IPS DF 19.7 (cell line): ENCODE measurements at regions not wholly inside any gene's neighbourhood (a gene's known extent, or its start where the extent isn't known, plus 50 kb on each side); places are given as distances from the start of the nearest gene placed in this dataset.
"Not testable (repeated sequence)": the region's sequence is repeated elsewhere in the genome, so short reads cannot be mapped to it uniquely, and the experiment has no call there.

Experiments
- DNase-seq: peaks from one replicate; pipeline ENCODE4 v3.0.0-alpha.2; 2013; ENCODE audit warnings: low read depth, low spot score

DNA sequence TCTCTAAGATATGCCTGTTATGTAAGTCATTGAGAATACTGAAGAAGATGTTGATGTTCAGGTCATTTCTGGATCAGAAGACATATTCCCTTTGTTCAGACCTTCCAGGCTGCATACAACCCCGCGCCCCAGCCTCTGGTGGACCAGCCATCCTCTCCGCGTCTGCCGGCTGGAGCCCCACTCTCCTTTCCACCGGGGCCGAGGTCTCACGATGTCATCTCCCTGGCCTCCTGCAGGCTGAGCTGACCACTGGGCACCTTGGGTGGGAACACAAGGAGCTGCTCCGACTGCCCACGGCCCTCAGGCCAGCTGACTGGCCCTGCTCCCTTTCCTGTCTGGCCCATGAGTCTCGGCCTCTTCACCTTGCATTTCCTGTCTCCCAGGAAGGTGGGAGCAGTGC is 124.6 kb downstream of the SHANK2 start:
- no peak for DNase-seq

DNA sequence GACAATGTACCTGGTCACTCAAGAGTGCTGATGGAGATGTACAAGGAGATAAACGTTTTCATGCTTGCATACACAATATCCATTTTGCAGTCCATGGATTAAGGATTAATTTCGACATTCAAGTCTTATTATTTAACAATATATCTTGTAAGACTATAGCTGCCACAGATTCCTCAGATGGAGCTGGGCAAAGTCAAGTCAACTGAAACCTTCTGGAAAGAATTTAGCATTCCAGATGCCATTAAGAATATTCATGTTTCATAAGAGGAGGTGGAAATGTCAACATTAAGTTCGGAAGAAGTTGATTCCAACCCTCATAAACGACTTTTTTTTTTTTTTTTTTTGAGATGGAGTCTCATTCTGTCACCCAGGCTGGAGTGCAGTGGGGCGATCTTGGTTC is 126.0 kb downstream of the SHANK2 start:
- not testable (repeated sequence) for DNase-seq

DNA sequence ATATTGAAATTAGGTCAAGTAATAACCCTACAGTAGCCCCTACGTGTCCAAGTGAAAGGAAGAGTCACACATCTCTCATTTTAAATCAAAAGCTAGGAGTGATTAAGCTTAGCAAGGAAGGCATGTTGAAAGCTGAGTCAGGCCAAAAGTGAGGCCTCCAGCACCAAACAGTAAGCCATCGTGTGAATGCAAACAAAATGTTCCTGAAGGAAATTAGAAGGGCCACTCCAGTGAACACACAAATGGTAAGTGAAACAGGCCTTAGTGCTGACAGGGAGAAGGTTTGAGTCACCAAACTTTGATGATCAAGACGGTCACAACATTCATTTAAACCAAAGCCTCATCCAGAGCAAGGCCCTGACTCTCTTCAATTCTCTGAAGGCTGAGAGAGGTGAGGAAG is 127.2 kb downstream of the SHANK2 start:
- DNase-seq = no peak

DNA sequence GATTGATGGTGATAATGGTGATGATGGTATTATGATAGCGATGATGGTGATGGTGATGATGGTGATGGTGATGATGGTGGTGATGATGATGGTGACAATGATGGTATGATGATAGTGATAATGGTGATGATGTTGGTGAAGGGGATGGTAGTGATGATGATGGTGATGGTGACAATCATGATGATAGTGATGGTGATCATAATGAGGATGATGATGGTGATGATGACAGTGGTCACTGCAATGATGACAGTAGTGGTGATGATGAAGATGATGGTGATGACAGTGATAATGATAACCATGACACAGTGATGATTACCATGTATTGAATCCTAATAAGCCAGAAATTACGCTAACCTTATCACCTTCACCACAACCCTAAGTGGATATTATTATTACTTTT is 128.2 kb downstream of the SHANK2 start:
- no peak for DNase-seq

DNA sequence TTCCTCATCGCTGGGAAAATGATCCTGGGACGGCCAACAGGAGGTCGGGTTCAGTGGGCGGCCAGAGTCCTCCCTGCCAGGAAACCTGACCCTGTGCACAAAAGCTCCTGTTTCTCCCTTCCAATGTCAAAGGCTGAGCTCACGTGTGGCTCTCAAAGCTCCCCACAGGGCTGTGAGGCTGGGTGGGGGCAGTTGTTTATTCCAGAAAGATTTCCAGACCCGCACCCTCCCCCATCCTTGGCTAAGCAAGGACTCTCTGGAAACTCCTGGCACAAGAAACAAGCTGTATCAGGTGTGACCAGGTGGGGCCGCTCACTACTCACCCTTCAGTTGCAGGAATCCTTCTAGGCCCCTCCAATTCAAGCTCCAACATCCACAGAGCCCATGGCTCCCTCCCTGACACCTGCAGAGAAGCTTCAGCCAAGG is 131.9 kb downstream of the SHANK2 start:
- DNase-seq = peak; percentile 77

DNA sequence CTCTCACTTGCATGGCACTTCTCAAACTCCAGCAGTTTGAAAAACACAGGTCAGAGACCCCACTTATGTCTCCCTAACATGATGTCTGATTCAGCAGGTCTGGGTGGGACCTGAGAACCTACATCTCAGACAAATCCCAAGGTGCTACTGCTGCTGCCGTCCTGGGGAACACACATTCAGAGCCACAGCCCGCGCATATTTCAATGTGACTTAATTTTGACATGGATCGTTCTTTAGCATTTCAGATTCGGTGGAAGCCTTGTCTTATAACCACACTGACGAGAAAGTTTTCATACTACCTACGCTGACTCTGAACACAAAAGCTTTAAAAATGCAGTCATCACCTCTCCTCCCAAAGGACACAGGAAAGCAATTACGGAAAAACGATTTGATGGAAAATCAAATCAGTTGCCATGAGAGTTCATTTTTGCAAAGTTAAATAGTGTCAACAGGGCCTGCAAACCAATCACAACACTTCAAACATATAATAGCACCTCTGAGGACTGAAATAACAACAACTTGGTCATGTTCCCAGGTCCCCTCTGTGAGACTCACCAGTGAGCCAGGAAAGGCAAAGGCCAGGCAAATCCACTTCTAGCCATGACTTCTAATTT is 132.6 kb downstream of the SHANK2 start:
- no peak for DNase-seq

DNA sequence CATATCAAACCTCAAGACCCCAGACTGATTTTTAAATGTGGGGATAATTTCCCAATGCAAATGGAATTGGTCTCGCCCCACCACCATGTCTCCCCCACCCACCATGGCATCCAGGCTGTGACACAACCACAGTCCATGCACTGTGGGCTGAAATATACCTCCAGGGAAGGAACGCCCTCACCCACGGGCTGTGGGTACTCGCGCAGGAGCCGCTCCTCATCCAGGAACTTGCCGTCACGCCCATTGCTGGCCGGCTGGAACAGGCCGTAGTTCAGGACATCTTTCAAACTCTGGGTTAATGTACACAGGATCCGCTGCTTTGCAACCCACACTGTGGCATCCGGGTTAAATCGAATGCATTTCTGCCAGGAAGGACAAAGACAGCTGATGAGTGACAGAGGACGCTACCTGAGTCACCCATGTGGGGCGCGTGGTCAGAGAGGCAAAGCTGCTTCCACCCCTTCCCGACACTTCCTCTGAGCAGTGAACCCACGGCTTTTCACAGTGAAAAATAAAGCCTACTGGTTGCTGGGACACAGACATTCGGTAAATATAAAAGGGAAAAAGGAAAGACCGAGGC is 133.6 kb downstream of the SHANK2 start:
- no peak for DNase-seq

DNA sequence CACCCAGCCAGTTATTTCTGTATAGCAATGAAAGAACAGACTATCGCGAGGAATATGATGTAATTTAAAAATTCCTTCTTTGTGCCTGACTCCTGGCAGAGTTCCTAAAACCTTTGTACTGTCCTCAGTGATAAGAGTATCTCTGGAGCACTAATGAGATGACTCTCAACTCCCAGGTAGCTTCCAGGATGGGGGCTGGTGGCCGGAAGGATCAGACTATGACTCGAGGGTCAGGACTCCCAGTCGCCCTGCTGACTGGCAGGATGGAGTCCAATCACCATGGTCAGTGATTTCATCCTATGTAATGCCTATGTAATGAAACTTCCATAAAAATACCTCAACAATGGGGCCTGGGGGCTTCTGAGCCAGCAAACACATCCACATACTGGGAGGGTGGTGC is 135.1 kb downstream of the SHANK2 start:
- DNase-seq = no peak

DNA sequence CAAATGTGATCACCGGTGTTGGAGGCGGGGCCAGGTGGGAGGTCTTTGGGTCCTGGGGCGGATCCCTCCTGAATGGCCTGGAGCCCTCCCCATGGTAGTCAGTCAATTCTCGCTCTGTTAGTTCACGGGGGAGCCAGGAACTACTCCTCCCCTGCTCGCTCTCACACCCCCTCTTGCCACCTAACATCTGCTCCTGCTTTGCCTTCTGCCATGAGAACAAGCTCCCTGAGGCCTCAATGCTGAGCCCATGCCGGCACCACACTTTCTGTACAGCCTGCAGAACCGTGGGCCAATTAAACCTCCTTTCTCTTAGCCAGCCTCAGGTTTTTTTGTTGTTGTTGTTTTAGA is 135.7 kb downstream of the SHANK2 start:
- no peak for DNase-seq

DNA sequence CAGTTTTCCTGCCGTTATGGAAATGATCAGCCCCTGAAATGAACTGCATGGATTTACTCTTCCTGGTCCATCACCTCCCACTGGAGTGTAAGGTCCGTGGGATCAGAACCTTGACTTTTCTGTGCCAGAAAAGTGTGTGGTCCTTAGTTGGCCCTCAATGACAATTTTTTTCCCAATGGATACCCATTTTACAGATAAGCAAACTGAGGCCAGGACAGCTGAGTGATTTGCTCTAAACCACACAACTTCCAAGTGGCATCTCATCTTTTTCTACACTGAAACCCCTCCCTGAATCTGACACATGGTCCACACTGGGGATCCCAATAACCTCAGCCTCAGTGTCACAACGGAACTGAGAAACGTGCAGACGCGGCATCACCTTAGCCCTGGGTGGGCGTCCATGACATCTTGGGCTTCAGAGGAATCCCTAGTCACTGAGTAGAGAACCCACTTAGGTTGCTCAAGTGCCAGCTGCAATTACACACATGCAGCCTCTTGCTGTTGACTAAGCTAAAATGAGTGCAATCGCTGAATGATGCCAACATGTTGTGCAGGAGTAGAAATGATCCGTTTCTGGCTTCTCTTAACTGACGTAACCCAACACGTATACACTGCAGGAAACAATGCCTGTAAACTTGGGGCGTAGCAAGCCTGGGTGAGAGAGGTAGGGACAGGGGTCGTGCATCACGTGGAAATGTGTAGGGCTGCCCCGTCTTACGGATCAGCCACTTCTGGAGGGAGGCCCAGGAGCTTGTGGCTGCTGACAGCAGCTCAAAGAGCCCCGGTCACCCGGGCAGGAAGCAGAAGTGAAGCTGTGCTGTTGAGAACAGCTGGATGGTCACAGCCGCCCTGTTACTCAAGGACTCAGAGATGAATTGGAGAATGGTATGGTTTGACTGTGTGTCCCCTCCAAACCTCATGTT is 136.3 kb downstream of the SHANK2 start:
- no peak for DNase-seq

DNA sequence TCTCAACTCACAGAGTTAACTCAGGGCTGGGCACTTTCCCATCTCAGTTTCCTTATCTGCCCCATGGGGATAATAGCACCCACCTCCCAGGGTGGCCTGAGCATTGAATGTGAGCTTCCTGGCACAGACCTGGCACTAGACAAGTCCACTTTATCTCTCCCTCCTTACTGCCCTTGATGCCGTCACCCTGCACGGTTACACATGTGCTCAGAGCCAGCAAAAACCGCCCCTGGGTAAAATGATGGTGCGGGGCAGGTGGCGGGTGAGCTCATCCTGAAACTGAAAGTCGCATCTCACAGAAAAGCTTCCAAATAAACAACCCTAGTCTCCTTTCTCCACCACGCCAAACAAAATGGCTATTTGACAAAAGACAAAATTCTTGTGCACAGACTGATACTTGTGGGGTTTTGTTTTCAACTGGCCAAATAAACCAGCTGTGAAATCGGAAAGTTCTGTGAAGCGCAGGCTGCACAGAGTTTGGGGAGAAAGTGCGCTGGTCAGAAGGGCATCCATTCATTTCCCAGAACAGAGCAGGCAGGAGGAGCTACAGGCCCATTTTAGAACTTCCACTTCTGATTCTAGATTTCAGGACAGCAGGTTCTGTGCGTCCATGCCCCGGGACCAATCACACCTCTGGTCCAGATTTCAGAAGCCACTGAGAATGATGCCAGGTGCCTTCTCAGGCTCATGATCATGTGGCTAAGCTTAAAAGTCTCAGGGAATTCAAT is 138.1 kb downstream of the SHANK2 start:
- no peak for DNase-seq

DNA sequence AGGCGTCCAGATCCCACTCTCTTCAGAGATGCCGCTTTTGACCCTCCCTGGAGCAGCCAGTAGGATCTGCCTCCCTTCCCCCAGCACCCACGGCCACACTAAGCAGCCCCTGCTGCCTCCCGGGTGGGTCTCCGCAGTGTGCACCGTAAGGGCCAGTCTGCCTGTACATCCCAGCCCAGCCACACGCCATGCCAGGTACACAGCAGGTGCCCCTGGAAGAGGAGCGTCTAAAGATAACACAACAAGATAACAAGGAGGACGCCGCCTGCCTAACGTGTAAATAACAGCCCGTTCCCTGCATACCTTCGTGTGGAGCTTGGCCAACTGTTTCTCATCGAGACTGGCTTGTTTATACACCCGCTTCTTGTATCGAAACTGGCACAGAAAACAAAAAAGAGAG is 139.4 kb downstream of the SHANK2 start:
- no peak for DNase-seq

DNA sequence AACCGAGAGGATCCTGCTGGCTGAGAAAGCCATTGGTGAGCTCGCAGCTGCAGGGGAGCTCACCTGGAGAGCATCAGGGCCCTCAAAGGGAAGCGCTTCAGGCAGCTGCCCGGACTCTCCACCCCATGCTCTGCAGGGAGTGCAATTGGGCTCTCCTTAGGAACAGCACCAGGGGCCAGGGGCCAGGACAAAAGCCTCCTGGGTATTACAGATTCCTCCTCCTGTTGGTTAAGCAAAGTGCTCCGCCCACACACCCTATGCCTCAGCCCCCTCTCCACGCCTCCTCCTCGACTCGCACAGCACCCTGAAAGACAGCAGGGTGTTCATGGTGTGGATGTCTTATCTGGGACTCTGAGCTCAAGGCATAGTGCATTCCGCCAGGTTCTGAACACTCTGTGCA is 139.9 kb downstream of the SHANK2 start:
- DNase-seq = no peak

DNA sequence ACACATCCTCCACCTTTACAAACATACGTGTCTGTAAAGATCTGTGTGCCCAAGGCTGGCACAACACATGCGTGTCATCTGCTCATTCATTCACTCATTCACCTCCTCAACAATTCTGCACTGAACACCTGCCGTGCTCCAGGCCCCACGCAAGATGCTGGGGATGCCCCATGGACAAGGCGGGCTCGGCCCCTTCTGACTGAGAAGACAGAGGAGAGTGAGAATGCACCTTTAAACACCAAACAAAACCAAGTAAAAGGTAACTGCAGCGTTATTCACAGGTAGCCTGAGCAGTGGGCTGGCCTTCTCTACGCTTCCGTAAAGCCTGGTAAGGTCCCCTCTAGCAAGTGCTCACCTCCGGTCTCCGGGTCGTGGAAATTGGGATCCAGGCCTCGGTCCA is 142.8 kb downstream of the SHANK2 start:
- no peak for DNase-seq

DNA sequence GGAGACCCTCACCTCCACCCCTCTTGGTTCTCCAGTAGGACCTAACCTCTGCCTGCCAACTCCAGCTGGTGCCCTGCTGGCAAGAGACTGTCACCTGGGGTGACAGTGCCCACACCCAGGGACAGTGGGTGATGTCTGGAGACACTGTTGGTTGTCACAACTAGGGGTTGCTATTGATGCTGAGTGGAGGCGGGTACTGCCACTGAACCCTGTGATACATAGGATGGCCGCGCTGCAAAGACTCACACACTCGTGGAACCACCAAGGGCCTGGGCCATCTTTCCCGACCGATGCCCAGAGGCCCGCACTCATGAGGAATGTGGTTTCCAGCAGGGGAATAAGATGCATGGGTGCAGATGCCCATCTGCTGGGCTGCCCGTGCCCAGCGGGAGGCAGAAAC is 143.2 kb downstream of the SHANK2 start:
- DNase-seq = no peak

DNA sequence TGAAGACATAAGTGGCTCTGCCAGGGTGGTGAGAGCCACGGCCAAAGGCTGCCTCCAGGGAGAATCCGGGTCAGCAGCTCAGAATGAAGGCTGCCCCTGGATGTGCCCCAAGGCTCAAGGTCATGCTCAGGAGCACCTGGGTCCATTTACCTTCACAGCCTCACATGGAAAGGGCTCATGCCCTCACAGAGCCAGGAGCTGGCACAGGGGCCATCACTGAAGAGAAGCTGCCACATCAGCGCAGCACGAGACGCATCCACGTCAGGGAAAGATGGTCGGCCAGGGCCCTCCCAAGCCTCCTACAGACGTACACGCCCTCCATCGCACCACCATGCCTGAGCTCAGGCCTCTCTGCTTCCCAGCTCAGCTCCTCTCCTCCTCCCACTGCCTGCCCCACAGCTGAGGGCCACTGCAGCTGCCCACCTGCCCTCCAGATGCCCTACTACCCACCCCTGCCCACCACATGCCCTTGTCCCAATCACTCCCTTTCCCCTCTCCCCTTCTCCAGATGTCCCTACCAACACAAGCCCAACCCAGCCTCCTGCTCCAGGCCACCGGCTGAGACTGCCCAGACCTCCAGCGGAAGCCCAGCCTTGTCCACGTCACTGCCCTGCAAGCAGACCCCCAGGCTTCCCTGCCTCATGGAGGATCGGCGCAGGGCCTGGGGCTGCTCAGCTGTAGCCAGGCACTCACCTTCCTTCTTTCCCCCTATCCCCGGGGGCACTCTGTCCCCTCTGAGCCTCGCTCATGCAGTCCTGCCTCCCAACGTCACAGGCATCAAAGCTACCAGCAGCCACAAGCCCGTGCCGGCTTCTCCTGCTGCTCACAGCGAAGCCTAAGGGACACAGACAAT is 144.1 kb downstream of the SHANK2 start:
- no peak for DNase-seq

DNA sequence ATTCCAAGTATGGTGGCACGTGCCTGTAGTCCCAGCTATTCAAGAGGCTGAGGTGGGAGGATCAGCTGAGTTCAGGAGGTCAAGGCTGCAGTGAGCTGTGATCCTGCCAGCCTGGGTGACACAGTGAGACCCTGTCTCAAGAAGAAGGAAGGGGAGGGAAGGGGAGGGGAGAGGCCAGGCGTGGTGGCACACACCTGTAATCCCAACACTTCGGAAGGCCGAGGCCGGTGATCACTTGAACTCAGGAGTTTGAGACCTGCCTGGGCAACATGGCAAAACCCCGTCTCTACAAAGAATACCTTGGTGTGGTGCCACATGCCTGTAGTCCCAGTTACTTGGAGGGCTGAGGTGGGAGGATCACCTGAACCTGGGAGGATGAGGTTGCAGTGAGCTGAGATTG is 145.7 kb downstream of the SHANK2 start:
- DNase-seq = no peak

DNA sequence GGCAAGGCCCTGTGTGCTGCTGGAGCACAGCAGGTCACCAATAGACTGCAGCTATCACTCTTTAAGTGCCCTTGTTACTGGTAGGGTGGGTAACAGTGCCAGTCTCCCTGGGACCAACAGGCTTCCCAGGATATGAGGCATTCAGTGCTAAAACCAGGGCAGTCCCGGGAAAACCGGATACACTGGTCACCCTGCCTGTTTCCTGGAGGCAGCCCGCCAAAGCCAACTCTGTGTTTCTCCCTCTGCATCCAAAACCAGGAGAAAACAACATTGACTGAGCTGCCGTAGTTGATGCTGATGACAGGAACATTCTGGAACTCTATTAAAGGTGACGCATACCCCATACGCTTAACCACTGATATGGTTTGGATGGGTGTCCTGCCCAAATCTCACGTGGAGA is 149.1 kb downstream of the SHANK2 start:
- no peak for DNase-seq

DNA sequence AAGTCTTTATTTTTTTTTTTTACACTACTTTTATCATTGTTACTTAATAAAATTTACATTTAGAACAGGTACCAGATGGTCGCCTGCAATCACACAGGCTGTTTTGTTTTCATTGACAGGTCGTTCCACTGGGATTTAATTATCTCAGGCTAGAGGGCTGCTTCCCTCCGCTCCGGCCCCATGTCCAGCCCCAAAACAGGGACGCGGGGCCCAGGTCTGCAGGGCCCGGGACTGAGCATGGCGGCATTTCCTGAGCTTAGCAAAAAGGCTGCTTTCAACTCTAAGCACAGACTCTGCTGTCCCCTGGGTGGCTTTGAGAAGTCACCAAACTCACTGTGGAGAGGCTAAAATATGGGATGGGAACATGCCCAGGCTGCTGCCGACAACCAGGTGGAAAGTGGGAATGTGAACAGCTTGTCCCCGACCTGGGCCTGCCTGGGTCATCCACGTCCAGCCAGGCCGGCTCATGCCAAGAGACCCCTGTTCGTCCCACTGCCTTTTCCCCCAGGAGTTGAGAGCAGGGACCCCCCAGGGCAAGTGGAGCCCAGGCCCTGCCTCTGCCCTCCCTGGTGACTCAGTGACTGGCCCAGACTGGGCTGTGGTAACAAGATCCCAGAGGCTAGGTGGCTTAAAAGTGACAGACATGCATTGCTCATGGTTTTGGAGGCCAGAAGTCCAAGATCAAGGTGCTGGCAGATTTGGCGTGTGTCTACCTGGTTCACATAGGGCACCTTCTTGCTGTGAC is 150.0 kb downstream of the SHANK2 start:
- no peak for DNase-seq

DNA sequence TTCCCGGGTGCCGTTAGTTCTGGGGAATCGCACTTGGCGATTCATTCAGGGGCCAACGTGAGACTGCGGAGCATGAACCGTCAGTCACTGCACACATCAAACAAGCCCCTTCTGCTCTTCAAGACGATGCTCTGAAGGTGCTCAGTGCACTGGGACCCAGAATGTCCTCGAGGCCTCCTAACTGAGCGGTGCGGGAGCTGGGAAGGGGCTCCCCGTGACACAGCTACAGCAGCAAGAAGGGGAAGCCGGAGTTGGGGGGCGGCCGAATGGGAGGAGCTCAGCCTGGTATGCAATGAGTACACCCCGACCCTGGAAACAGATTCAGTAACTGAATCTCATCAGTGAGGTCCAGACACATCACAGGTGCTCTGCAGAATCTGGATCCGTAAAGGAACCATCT is 150.8 kb downstream of the SHANK2 start:
- no peak for DNase-seq

DNA sequence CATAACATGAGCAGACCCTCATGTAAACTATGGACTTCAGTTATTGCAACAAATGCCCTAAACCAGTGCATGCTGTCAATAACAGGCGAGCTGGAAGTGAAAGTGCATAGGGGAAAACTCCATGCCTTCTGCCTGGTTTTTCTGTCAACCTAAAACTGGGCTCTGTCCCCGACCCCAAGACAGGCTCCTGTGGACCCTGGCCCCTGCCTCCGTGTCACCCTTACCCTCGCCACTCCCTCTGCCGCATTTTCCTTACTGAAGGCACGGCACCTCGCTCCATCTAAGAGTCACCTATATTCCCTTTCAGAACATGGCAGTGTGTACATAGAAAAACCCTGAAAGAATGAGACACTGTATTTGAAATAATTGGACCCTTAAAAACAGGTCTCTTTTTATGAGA is 151.3 kb downstream of the SHANK2 start:
- DNase-seq = no peak
